GM23338 (cell line): ENCODE measurements at regions not wholly inside any gene's neighbourhood (a gene's known extent, or its start where the extent isn't known, plus 50 kb on each side); places are given as distances from the start of the nearest gene placed in this dataset.
"Not testable (repeated sequence)": the region's sequence is repeated elsewhere in the genome, so short reads cannot be mapped to it uniquely, and the experiment has no call there.

Experiments used
- ATAC-seq: fragments of 200-7000 bp; cut with Tn5 transposase; 3 replicates; pipeline ENCODE4 v1.9.1; 2020
- DNase-seq: peaks from one replicate; pipeline ENCODE4 v3.0.0-alpha.2; 2015; ENCODE audit warnings: low spot score
- H2AFZ ChIP-seq: fragments of 200-600 bp; sonication (generic); 2 replicates; pipeline ENCODE4 v1.8.0; 2016; ENCODE audit warnings: antibody characterized with exemption, mild to moderate bottlenecking, moderate library complexity
- H3F3A ChIP-seq: fragments of 200-600 bp; sonication (generic); replicated peaks from 2 replicates; pipeline ENCODE4 v1.8.0; 2017; ENCODE audit warnings: antibody characterized with exemption, mixed run types, low read depth
- H3K27ac ChIP-seq: fragments of 200-600 bp; sonication (generic); 2 replicates; pipeline ENCODE4 v1.6.1; 2016; ENCODE audit warnings: low read depth
- H3K27me3 ChIP-seq: fragments of 200-600 bp; sonication (generic); 2 replicates; pipeline ENCODE4 v1.8.0; 2016; ENCODE audit warnings: mild to moderate bottlenecking, mixed run types, moderate library complexity; ENCODE audit not compliant: insufficient read depth
- H3K36me3 ChIP-seq: fragments of 200-600 bp; sonication (generic); 2 replicates; pipeline ENCODE4 v1.8.0; 2016; ENCODE audit warnings: mild to moderate bottlenecking; ENCODE audit not compliant: insufficient read depth
- H3K4me1 ChIP-seq: fragments of 200-600 bp; sonication (generic); 2 replicates; pipeline ENCODE4 v1.8.0; 2016; ENCODE audit warnings: mild to moderate bottlenecking, moderate library complexity; ENCODE audit not compliant: insufficient read depth
- H3K4me2 ChIP-seq: fragments of 200-600 bp; sonication (generic); 2 replicates; pipeline ENCODE4 v1.7.1; 2017; ENCODE audit warnings: mixed run types
- H3K4me3 ChIP-seq: fragments of 200-600 bp; sonication (generic); 2 replicates; pipeline ENCODE4 v1.6.1; 2016; ENCODE audit warnings: mixed run types
- H3K79me2 ChIP-seq: fragments of 200-600 bp; sonication (generic); replicated peaks from 2 replicates; pipeline ENCODE4 v1.8.0; 2017; ENCODE audit warnings: mild to moderate bottlenecking; ENCODE audit not compliant: insufficient read depth
- H3K9me2 ChIP-seq: fragments of 200-600 bp; sonication (generic); 2 replicates; pipeline ENCODE4 v1.8.0; 2017; ENCODE audit not compliant: insufficient read depth
- H4K20me1 ChIP-seq: fragments of 200-600 bp; sonication (generic); replicated peaks from 2 replicates; pipeline ENCODE4 v1.8.0; 2017; ENCODE audit warnings: mild to moderate bottlenecking; ENCODE audit not compliant: insufficient read depth
- H3K27ac Mint-ChIP-seq: 2 replicates; pipeline ENCODE4 v1.8.0; 2020; ENCODE audit warnings: inconsistent platforms, mild to moderate bottlenecking, moderate library complexity, mixed read lengths
- H3K27me3 Mint-ChIP-seq: 3 replicates; pipeline ENCODE4 v1.8.0; 2022; ENCODE audit warnings: low read depth, mild to moderate bottlenecking, moderate library complexity, mixed read lengths, inconsistent platforms; ENCODE audit not compliant: insufficient read depth, poor library complexity
- H3K36me3 Mint-ChIP-seq: 3 replicates; pipeline ENCODE4 v1.8.0; 2021; ENCODE audit warnings: low read depth, mild to moderate bottlenecking, inconsistent platforms, moderate library complexity, mixed read lengths
- H3K4me1 Mint-ChIP-seq: 3 replicates; pipeline ENCODE4 v1.8.0; 2020; ENCODE audit warnings: mild to moderate bottlenecking, inconsistent platforms, mixed read lengths
- H3K4me3 Mint-ChIP-seq: 3 replicates; pipeline ENCODE4 v1.8.0; 2021; ENCODE audit warnings: moderate library complexity, mild to moderate bottlenecking, inconsistent platforms, mixed read lengths
- H3K9me3 Mint-ChIP-seq: 3 replicates; pipeline ENCODE4 v1.8.0; 2020; ENCODE audit warnings: moderate library complexity, mild to moderate bottlenecking, inconsistent platforms, mixed read lengths
- CREB1 ChIP-seq: fragments of 250-450 bp; sonication (Bioruptor Pico); IDR thresholded peaks from 2 replicates; pipeline ENCODE4 v1.5.0; 2020; ENCODE audit warnings: low read depth, mild to moderate bottlenecking, moderate library complexity
- NANOG ChIP-seq: IDR thresholded peaks from 2 replicates; pipeline ENCODE4 v1.6.1; 2016; ENCODE audit warnings: antibody characterized with exemption, borderline replicate concordance
- POLR2AphosphoS5 ChIP-seq: IDR thresholded peaks from 2 replicates; pipeline ENCODE4 v1.6.1; 2016; ENCODE audit warnings: antibody characterized with exemption, low read depth
- REST ChIP-seq: IDR thresholded peaks from one replicate; pipeline ENCODE4 v1.6.1; 2018; ENCODE audit warnings: antibody characterized with exemption; ENCODE audit not compliant: unreplicated experiment
- STAT1 ChIP-seq: IDR thresholded peaks from one replicate; pipeline ENCODE4 v1.6.1; 2016; ENCODE audit warnings: antibody characterized with exemption; ENCODE audit not compliant: unreplicated experiment
- ZNF331 ChIP-seq: fragments of 250-450 bp; sonication (Bioruptor Pico); IDR thresholded peaks from 2 replicates; pipeline ENCODE4 v1.5.0; 2020; ENCODE audit warnings: low read depth, mild to moderate bottlenecking, moderate library complexity
- TF ChIP-seq, protein P1 (sequence below): IDR thresholded peaks from 2 replicates; pipeline ENCODE4 v1.6.1; 2016; ENCODE audit warnings: antibody characterized with exemption
- TF ChIP-seq, protein P2 (sequence below), 2 experiments: fragments of 200-600 bp in 1 of 2; sonication (generic) in 1 of 2; conservative IDR thresholded peaks; 2 replicates each; pipeline versions ENCODE4 v1.5.1 to v1.6.1; 2016 to 2017; ENCODE audit warnings: antibody characterized with exemption in 2 of 2, low read depth in 2 of 2, mild to moderate bottlenecking in 2 of 2, moderate library complexity in 1 of 2

GRCh38 chr22:26945565-26945964 lies 288.2 kb downstream of the MIAT start (continued):
- TF ChIP-seq, protein P1, sequence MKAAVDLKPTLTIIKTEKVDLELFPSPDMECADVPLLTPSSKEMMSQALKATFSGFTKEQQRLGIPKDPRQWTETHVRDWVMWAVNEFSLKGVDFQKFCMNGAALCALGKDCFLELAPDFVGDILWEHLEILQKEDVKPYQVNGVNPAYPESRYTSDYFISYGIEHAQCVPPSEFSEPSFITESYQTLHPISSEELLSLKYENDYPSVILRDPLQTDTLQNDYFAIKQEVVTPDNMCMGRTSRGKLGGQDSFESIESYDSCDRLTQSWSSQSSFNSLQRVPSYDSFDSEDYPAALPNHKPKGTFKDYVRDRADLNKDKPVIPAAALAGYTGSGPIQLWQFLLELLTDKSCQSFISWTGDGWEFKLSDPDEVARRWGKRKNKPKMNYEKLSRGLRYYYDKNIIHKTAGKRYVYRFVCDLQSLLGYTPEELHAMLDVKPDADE, result no peak
- TF ChIP-seq CREB1 (CRISPR knock-in tag) (no peak), ZNF331 (CRISPR knock-in tag) (no peak), REST (no peak), STAT1 (no peak), NANOG (no peak)
- TF ChIP-seq, protein P2, sequence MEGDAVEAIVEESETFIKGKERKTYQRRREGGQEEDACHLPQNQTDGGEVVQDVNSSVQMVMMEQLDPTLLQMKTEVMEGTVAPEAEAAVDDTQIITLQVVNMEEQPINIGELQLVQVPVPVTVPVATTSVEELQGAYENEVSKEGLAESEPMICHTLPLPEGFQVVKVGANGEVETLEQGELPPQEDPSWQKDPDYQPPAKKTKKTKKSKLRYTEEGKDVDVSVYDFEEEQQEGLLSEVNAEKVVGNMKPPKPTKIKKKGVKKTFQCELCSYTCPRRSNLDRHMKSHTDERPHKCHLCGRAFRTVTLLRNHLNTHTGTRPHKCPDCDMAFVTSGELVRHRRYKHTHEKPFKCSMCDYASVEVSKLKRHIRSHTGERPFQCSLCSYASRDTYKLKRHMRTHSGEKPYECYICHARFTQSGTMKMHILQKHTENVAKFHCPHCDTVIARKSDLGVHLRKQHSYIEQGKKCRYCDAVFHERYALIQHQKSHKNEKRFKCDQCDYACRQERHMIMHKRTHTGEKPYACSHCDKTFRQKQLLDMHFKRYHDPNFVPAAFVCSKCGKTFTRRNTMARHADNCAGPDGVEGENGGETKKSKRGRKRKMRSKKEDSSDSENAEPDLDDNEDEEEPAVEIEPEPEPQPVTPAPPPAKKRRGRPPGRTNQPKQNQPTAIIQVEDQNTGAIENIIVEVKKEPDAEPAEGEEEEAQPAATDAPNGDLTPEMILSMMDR (conservative IDR thresholded peaks at IDR 0.05; ENCODE audit: low read depth in 2 of 2), result no peak

- no peaks in the 10 kb centered on the region for H3K79me2 ChIP-seq
- peaks cover 13% of the 10 kb centered on the region for H3F3A ChIP-seq
- DNase-seq, result peak; percentile 44
- no peak for ATAC-seq
- no peak overlapping the region for H3K4me2 ChIP-seq
- Mint-ChIP-seq H3K4me3 (no peak overlapping the region), H3K27me3 (peaks cover 10% of the 10 kb centered on the region), H3K27ac (no peak overlapping the region), H3K36me3 (no peaks in the 10 kb centered on the region), H3K9me3 (no peaks in the 10 kb centered on the region), H3K4me1 (peaks cover 38% of the 10 kb centered on the region)
- no peak overlapping the region for H2AFZ ChIP-seq
- TF ChIP-seq REST (peak; percentile 82), POLR2AphosphoS5 (no peak)
- peaks cover 31% of the 10 kb centered on the region for H3K4me1 ChIP-seq
- H3K27ac ChIP-seq, result no peak overlapping the region
- no peaks in the 10 kb centered on the region for H3K36me3 ChIP-seq
- H4K20me1 ChIP-seq, result no peaks in the 10 kb centered on the region
- H3K4me3 ChIP-seq, result no peak overlapping the region
- H3K9me2 ChIP-seq, result 0 out of 2 replicates have a peak, but pooled peaks cover 7% of the 10 kb centered on the region
- peaks cover 6% of the 10 kb centered on the region for H3K27me3 ChIP-seq
Measured at GRCh38 chr22:26949193-26949592, 291.8 kb downstream of the MIAT start.

DNA sequence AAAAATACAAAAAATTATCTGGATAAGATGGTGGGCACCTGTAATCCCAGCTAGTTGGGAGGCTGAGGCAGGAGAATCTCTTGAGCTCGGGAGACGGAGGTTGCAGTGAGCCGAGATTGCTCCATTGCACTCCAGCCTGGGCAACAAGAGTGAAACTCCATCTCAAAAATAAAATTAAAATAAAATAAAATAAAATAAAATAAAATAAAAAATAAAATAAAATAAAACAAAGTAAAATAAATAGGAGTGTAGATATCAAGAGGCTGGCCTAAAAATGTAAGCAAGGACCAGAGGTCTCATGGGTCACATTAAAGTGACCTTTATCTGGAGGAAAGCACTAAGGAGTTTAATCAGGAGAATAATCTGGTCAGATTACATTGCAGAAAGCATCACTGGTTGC lies 293.8 kb downstream of the MIAT start:
- H2AFZ ChIP-seq, H3K9me3 Mint-ChIP-seq, ATAC-seq, H3K27ac Mint-ChIP-seq, H3K36me3 Mint-ChIP-seq, H3K27ac ChIP-seq, H3K36me3 ChIP-seq, H3K4me3 Mint-ChIP-seq, DNase-seq, H3K79me2 ChIP-seq, H4K20me1 ChIP-seq, H3K9me2 ChIP-seq, H3K4me3 ChIP-seq: not testable (repeated sequence)
- Histone ChIP-seq H3K4me1 (peaks cover 50% of the 10 kb centered on the region), H3F3A (peaks cover 13% of the 10 kb centered on the region), H3K4me2 (peak overlapping the region; percentile 80; the same call in 1 of the 2 replicates), H3K27me3 (peaks cover 20% of the 10 kb centered on the region)
- Mint-ChIP-seq H3K4me1 (peaks cover 53% of the 10 kb centered on the region), H3K27me3 (peaks cover 19% of the 10 kb centered on the region)
